ENCODE measurements at regions not wholly inside any gene's neighbourhood (a gene's known extent, or its start where the extent isn't known, plus 50 kb on each side); places are given as distances from the start of the nearest gene placed in this dataset.
"Not testable (repeated sequence)": the region's sequence is repeated elsewhere in the genome, so short reads cannot be mapped to it uniquely, and the experiment has no call there.

DNA sequence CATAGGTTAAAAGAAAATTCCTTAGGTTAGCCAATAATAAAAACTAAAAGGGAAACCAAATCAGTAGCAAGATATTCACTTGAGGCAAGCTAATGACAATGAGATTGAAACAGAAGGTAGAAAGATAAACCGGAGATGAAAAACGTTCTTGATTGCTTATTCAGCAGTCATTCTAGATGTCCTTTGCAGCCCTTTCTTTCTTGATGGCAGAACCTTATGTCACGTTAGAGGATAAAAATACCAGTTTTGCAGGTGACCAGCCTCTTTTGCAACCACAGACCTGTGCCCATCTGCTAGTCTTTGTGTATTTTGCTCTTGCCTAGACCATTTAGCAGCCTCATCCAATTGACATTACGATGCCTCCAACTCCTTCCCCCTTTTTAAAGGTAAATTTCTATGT is 337.8 kb downstream of the DMAC1 start:
- no peak for DNase-seq

DNA sequence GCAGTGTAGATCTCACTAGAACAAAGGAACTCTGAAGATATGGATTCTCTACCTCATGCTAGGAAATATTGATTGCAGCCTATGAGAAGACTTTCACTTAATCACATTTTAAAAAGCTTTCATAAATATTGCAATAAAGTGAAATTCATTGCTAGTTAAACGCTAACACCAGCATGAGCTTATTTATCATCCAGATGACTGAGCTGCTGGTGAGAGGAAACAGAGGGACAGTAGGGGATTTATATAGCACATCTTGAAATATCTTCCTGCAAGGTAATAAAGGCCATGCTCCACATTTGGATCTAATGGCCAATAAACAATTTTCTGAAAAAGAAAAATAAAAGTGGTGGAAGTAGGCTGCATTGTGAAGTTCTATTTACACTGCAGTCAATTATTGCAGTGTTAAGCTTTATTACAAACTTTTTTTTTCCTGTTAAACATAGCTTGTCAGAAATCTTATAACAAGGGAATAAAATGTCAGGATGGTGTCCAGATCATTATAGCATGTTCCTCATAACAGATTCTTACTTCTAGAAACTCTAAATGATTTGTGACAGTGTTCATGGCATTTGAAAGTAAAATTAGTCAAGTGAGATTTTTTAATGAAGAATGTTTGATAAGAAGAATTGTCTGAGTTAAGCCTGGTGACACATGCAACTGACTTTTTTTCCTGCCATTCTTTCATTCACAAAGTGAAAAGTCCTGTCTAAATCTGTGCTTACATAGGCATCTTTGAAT is 342.6 kb downstream of the DMAC1 start:
- no peak for DNase-seq

DNA sequence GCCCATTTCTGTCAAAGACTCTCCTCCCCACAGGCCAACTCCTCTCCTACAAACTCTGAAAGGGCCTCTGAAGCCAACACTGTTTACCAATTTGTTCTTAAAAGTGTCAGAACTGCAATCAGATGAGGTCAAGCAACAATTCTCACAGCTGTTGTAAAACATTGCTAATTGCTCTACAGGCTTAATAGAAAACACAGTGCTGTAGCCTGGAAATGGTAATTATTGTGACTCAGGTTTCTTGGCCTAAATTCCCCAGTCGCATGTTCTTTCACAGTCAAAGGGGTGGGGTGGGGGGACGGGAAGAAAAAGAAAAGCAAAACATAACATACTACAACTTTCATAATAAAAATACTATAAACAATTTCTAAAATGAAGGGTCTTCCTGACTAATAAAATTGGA is 343.2 kb downstream of the DMAC1 start:
- no peak for DNase-seq

DNA sequence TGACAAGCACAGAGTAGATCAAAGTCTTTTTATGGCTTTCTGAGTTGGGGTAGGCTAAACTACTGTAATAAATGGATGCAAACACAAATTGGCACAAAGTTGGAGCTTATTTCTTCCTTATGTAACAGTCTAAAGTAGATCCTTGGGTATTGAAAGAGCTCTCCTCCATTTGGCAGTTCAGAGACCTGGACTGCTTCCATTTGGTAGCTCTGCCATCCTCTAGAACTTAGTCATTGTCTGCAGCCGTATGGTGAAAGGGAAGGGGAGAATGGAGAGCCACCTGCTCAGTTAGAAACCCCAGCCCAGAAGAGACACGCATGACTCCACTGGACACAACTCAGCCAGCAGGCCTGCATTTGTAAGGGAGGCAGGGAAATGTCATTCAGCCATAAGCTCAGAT is 345.0 kb downstream of the DMAC1 start:
- DNase-seq = no peak

GRCh38 chr9:7452378-7452777 is 347.2 kb downstream of the DMAC1 start:
- no peak for DNase-seq

DNA sequence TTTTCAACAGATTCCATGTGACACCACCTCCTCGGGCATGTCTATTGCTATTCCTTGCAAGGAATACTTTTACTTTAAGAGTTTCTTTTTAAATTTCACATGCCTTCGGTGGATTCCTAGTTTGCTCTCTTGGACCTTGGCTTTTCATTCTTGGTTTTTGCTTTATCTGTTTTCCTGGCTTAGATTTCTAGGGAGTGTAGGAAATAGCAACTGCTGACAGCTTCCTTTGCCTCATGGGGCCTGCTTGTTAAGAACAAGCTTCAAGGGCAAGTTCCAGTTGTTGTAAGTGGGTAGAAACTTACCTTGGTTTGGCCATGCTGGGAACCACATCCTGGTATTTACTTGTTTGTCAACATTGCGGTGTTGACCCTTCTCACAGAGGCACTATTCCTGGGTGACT is 348.5 kb downstream of the DMAC1 start:
- DNase-seq = no peak

- no peak for DNase-seq
These were observed 356.0 kb downstream of the DMAC1 start for GRCh38 chr9:7443541-7443940.

GRCh38 chr9:7439355-7439995 is 360.1 kb downstream of the DMAC1 start:
- DNase-seq = no peak

DNA sequence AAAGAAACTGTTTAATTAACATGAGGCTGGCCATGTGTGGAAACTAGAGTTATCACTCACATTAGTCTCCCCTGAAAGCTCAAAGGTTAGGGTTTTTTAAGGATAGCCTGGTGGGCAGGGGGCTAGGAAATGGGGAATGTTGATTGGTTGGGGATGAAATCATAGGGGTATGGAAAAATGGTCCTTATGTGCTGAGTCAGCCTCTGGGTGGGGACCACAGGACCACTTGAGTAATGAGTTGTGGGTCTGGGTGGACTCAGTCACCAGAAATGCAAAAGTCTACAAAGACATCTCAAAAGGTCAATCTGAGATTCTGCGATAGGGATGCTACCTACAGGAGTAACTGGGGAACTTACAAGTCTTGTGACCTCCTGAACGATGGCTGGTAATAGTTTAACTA is 362.8 kb downstream of the DMAC1 start:
- no peak for DNase-seq

GRCh38 chr9:7433508-7434292 is 365.9 kb downstream of the DMAC1 start:
- no peak for DNase-seq

DNA sequence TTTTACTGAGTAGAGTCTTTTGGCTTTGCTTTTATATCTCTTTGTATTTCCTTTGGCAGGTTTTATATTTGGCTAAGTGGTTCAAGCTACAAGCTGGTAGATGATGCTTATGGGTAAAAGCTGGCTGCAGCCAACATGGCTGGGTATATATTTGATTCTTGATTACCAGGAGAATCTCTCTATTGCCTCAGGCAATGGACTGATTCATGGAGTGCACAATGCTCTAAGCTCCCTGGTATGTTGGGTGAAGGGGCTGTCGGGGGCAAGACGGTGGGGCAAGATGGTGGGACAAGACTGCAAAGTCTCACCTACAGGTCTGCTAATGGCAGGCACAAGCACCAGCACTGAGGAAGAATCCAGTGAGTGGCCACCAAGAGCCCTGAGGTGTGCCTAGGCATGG is 366.6 kb downstream of the DMAC1 start:
- DNase-seq = no peak

DNA sequence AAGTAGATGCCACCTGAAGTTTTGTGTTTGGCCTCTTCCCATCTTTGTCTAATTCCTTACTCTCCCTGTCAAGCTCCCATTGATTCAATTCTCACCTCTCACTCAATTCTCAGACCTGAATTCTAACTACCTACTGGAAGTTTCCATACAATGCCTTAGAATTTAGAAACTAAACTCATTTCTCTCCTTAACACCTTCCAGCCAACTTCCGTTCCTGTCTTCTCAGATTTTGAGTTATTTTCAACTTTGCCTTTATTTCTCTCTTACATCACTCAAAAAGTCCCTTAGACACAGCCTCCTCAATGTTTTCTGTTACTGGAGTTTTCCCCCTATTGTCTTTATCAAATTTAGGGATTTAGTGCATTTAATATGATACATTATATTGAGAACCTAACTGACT is 382.2 kb downstream of the DMAC1 start:
- not testable (repeated sequence) for DNase-seq

DNA sequence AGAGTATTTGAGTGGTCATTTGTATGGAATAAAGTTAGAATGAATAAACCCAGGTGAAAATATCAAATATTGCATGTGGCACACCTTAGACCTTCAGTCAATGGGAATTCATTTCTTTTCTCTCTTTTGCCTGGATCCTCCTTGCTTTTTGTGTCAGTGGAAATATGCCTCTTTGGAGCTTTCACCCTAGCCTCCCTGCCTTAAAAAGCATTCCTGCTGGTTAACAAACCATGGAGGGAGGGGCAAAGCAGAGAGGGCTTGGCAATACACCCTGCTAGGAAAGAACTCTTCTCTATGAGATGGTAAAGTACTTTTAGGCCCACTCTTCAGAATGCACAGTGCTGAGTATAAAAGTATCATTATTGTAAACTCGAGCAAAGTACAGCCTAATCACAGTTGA is 383.7 kb downstream of the DMAC1 start:
- no peak for DNase-seq

- no peak for DNase-seq
These were observed 390.7 kb downstream of the DMAC1 start for GRCh38 chr9:7408845-7409244.

GRCh38 chr9:7407246-7407645 is 392.3 kb downstream of the DMAC1 start:
- no peak for DNase-seq

- no peak for DNase-seq
These were observed 393.5 kb downstream of the DMAC1 start for GRCh38 chr9:7405924-7406604.

DNA sequence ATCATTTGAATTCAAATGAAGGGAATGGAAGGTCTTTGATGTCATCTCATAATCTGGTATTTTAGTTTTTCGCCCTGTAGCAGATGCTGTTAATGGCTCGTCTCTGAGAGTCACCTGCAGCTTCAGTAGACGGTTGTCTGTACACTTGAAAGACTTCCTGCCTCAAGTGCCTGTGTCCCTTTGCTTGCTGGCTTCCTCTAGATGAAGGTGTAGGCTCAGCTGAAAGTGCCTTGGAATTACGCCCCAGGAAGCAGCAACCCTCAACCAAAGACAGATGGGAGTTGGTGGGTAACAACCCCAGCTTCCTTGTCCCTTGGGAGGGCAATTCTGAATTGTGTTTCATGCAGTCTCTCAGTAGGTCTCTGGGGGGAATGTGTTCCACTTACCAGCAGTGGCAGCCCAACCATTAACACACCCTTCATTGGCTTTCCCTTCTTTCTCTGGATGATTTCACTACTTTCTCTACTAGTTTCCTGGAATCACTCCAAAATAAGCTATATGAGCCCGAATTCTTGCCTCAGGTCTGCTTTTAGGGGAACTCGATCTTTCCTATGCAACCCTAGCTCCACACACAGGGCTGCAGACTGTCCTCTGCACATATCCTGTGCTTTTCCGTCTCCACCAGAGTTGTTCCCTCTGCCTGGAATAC is 395.6 kb downstream of the DMAC1 start:
- DNase-seq = no peak

- DNase-seq = no peak
These were observed 396.6 kb downstream of the DMAC1 start for GRCh38 chr9:7403028-7403389.

DNA sequence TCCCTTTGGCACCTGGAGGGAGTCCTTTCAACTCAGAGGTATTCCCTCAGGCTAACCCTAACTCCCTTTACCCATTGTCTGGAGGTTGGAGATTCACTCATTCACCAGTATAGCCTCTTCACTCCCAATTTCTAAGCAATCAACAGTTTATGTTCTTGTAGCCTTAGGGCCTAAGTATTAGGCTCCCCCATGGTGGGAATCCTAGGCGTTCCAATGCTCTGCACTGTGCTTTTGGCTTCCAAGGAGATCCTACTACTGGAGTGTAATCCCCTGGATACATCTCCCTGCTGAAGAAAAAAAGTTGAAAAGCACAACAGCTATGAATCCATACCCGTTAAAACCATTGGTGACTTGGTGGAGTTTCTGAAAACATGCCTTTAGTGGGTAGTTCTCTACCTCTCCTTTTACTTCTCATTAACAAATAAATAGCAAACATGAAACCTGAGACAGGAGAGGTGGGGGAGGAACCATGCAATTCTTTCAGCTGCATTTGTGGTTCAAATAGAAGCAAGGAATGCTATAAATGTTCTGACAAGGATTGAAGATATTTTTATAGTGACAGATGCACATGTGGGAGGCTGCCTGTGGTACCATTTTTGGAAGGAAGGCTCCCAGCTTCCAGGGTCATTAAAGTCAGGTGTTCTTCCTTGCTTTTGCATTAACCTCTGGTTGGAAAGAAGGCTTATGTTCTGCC is 397.1 kb downstream of the DMAC1 start:
- DNase-seq = no peak

DNA sequence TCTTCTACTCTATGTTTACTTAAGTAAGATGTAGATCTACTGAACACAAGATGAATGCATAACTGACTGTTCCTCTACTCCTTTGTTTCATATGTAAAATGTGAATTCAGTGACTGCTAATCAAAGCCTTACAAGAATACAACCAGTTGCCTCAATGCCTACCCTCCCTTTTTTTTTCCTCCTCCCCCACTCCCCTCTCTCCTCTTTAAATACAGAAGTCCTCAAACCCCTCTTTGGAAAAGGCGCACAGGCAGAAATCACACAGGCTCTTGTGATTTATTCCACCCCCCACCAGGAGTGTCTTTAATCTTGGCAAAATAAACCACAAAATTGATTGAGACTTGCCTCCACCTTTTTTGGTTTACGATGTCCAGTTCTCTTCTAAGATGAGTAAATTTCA is 398.5 kb downstream of the DMAC1 start:
- DNase-seq = no peak

DNA sequence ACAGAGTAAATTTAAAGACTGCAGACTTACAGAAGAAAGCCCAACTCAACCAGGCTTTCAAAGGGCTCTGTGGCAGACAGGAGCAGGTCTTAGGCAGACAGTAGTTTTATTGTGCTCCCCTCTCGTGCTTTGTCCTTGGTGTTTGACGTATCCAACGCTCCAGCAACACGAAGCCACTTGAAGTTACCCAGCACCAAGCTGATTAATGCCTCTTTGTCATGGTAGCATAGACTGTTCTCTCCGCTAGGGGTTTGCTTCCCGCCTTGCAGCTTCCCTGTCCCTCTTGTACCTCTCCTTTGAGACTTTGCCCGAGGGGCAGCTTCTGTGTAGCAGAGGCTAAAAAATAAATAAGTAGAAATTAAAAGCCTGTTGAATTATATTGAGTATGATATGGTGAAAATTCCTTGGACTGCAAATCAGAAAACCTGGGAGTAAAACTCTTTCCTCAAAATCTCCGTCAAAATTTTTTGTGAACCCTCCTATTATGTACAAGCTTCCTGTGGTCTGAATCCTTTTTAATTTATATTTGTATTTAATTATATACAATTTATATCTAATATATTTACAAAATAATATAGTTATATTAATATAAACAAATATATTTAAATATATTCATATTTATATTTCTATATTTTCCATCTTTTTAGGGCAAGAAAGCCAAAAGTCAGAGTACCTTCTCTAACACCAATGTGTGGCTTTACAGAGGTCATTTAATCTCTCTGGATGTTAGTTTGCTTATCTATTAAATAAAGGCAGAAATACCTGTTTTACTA is 405.4 kb downstream of the DMAC1 start:
- no peak for DNase-seq

DNA sequence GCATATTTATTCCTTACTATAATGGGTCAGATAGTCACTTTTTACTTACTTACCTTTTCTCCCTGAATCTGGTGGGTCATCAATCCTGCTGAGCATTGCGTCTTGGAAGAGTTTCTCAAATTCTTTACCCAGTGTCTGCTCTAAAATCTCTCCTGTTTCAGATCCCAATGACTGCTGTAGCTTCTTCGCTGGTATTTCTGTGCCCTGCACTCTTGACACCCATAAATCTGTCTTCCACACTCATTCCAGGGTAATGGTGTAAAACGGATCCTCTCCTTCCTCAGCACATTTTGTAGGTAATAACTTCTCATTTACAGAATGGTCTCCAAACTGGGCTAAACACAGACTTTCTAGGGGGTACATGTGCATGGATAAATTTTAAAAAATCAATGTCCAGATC is 407.4 kb downstream of the DMAC1 start:
- DNase-seq = no peak
